GM19239 (cell line): ENCODE measurements at regions not wholly inside any gene's neighbourhood (a gene's known extent, or its start where the extent isn't known, plus 50 kb on each side); places are given as distances from the start of the nearest gene placed in this dataset.
"Not testable (repeated sequence)": the region's sequence is repeated elsewhere in the genome, so short reads cannot be mapped to it uniquely, and the experiment has no call there.

Source experiments
- DNase-seq: peaks from one replicate; pipeline ENCODE4 v3.0.0; 2011; ENCODE audit warnings: low spot score; ENCODE audit not compliant: insufficient read length
- FAIRE-seq: peaks from 2 replicates; lab custom pipeline; 2011; peaks lifted over from hg19 to GRCh38; lab: Jason Lieb, UNC

DNA sequence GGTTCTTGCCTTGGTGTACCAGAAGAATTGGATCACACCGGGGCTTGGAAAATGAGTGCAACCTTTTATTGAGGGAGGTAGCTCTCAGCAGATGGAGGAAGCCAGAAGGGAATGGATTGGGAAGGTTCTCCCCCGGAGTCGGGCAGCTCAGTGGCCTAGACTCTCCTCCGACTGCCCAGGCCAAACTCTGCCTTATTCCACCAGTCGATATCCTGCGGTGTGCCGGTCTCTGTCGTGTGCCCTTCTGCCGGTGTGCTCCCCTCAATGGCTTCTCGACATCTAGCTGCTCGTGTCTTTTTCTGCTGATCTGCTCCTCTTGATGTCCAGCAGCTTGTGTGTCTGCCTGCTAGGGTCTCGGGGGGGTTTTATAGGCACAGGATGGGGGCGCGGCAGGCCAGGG lies 87.4 kb upstream of the CCL21 start:
- no peak for DNase-seq
- FAIRE-seq, result no peak

DNA sequence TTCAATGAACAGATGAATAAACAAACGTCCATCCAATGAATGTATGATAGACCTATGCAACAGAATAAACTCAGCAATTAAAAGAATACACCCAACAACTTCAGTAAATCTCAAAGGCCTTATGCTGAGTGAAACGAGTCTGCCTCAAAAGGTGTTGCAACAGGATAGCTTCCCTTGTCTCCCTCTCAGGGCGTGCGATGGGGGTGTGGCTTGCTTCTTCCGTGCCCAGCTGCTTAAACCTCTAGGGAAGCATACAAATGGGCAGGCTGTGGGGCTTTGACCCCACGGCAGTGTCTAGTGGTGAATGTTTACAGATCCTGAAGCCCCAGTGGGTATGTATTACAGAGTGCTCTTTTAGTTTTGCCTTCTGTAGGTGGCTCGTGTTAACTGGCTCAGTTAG lies 87.0 kb upstream of the CCL21 start:
- DNase-seq (no peak), FAIRE-seq (no peak)

DNA sequence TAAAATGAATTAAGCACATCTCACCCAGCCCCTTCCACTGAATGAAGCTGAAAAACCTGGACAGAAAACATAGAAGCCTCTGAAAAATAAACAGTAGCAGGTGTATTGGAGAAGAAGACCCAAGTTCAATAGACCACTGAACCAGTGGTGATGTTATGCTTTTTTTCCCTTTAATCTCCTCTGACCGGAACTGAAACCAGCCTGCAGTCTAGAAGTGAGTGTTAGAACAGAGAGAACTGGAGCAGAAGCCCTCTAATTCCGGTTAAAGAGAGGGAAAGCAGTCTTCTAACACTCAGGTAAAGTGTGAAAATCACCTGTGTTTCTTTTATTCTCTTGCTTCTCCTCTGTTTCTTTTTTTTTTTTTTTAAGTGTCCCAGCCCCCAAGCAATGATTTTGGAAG lies 83.5 kb upstream of the CCL21 start:
- FAIRE-seq, result no peak

DNA sequence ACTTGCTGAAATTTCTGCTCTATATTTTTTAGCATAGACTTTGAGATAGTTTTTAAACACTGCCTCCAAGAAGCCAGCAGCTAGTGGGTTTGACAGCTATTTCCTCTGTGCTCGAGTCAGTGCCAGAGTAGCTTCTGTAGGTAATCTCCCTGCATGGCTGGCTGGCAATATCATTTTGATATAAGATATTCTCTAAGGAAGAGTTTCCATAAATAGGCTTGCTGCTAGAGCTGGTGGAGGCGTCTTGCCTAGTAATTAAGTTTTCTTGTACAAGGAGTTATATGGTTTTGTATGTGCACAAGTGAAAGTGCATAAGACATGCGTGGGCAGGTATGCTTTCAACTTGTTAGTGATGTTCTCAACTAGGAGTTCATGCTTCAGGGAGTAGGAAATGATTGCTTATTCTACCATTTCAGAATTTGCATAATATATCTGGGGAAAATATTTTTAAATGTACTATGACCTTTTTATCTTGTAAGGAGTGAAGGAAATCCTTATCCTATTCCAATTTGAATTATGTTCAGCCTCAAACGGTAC lies 74.1 kb upstream of the CCL21 start:
- FAIRE-seq, result peak; percentile 21
- DNase-seq, result no peak

More for the DNA sequence above, 83.5 kb upstream of the CCL21 start:
- no peak for DNase-seq

DNA sequence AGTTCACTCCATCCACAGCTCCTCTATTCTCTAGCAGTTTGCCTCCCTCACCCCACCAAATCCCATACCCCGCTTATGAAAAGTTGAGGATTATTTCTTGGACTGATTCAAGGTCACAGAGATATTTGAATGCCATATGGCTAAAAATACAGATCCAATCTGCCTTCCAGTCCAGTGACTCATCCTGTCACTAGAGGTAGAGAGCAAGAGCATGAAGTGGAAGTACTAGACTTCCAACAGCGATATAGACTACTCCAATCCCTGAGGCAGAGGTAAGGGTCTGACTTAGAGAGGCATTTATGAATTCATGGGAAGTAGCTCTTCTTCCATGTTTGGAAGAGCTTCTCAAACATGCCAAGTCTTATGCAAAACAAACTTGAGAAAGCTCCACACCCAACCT lies 72.4 kb upstream of the CCL21 start:
- DNase-seq (no peak), FAIRE-seq (no peak)

DNA sequence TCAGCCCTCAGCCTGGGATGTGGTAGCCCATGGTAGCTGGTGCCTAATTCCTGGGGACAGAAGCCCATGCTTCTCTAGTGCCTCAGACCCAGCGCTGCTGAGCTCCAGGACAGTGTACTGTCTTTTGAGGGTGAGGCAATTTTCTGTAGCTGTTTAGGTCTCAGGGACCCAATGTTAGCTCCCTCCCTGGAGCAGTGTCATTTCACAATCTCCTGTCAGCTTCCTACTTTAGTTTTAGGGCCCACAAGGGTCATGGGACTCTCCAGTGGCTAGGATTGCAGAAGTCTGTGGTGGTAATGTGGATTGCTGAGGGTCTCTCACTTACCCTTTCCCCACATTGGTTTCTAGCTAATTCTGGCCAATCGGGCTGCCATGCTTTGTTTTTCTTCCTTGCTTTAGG lies 67.7 kb upstream of the CCL21 start:
- no peak for FAIRE-seq

DNA sequence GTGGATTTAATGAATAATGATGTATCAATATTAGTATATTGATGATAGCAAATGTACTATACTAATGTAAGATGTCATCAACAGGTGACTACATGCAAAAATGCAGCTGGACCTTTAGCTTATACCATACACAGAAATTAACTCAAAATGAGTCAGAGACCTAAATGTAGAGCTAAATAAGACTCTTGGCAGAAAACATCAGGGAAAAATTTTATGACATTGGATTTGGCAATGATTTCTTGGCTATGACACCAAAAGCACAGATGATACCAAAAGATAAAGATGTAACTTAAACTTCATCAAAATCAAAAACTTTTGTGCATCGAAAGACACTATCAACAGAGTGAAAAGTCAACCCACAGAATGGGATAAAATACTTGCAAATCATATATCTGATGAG lies 64.0 kb upstream of the CCL21 start:
- FAIRE-seq (peak; percentile 26), DNase-seq (no peak)

More for the DNA sequence above, 67.7 kb upstream of the CCL21 start:
- no peak for DNase-seq

DNA sequence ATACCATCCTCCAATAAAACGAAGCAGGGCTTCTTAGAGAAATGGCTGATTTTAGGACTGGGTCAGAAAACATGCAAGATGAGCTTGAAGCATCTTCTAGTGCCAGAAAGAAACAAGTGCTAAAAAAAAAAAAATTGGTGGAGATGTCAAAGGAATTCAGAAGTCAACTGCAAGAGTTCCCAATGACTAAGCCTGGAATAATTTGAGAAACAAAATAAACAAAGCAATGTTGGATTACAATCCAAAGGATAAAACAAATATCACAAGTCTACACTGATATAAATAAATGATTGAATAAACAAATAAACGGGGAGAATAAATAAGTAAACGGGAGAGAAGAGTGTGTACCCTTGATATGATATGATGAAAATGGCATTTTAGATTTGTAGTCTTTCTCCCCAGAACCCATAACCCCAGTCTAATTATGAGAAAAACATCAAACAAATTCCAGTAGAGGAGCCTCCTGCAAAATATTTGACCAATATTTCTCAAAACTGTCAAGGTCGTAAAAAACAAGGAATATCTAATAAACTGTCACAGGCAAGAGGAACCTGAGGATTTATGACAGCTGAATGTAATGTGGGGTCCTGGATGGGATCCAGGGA lies 63.5 kb upstream of the CCL21 start:
- DNase-seq (no peak), FAIRE-seq (no peak)

DNA sequence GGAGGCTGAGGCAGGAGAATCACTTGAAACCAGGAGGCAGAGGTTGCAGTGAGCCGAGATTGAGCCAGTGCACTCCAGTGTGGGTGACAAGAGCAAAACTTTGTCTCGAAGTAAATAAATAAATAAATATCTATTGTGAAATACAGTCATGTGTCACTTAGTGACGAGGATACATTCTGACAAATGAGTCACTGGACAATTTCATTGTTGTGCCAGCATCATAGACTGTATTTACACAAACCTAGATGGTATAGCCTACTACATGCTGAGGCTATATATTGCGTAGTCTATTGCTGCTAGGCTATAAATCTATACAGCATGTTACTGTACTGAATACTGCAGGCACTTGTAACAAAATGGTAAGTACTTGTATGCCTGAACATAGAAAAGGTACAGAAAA lies 61.1 kb upstream of the CCL21 start:
- FAIRE-seq, result no peak
- DNase-seq, result no peak

DNA sequence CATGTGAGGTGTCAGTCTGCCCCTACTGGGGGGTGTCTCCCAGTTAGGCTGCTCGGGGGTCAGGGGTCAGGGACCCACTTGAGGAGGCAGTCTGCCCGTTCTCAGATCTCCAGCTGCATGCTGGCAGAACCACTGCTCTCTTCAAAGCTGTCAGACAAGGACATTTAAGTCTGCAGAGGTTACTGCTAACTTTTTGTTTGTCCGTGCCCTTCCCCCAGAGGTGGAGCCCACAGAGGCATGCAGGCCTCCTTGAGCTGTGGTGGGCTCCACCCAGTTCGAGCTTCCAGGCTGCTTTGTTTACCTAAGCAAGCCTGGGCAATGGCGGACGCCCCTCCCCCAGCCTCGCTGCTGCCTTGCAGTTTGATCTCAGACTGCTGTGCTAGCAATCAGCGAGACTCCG lies 57.2 kb upstream of the CCL21 start:
- not testable (repeated sequence) for DNase-seq, FAIRE-seq

DNA sequence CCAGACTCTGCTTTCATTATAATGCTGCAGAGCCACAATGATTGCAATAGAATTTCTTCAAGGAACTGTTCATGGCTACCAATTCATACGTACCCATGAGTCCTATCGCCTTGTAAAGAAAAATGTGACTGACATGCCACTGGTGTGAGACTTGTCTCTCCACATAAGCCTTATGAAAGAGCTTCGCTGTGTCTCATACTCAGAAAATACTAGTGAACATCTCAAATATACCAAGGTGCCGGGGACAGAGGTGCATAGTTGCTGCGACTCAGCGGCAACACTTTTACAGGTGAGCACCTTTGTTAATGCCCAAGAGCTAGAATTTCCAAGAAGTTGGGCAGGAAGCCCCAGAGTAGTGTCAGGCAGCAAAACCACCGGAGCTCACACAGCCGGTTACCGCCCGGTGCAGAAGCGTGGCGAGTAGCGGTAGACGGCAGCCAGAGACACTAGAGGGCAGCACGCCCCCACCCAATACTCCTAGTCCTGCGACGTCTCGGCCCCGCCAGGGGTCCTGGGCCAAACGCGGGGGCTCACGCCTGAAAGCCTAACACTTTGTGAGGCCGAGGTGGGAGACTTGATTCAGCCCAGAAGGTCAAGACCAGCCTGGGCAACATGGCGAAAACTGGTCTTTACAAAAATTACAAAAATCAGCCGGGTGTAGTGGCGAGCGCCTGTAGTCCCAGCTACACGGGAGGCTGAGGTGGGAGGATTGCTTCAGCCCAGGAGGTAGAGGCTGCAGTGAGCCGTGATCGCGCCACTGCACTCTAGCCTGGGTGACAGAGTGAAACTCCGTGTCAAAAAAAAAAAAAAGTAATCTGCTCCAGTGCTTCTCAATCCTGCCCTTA lies 50.5 kb upstream of the CCL21 start:
- DNase-seq, FAIRE-seq: not testable (repeated sequence)
